ENCODE measurements at regions not wholly inside any gene's neighbourhood (a gene's known extent, or its start where the extent isn't known, plus 50 kb on each side); places are given as distances from the start of the nearest gene placed in this dataset.

DNA sequence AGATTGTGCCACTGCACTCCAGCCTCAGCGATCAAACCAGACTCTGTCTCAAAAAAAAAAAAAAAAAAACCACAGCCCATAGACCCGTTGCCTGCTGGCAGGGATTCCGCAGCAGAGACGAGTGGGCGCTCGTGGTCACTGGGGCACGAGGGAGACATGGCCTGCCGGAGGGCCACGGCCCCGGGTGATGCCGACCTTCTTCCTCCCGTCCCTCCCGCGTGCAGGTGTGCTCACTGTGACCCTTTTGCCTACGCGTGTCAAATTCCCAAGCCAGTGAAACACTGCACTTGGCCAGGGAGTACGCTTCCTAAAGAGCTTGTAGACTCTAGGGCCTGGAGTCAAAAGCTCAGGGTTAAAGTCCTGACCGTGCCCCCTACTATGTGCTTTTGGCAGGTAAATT, 397.6 kb upstream of the MYT1L start:
- H3K4me2 ChIP-seq (ENCODE audit: low read depth, low read length): no peak overlapping the region

More for the DNA sequence above, 397.6 kb upstream of the MYT1L start:
- WGBS, 2 experiments (ENCODE audit: extremely low coverage in 2 of 2, insufficient read length in 1 of 2): 84% methylated on average over 13 of the region's 18 CpGs; no CpG with 5 or more reads in 1 of the 2 experiments
- intact Hi-C loops (cut with micrococcal nuclease) (no loop called here), in situ Hi-C loops (cut with MboI; ENCODE audit: low sequenced_read_pairs) (no loop called here), dilution Hi-C loops (cut with HindIII; ENCODE audit: low sequenced_read_pairs, unreplicated experiment) (no loop called here)
- no peak overlapping the region for H4K5ac ChIP-seq (ENCODE audit: low read depth, low read length)
- H3K9ac ChIP-seq (ENCODE audit: low read depth, low read length): no peak overlapping the region
- no peak overlapping the region for H3K4ac ChIP-seq (ENCODE audit: low read depth, low read length)
- DNase-seq: no peak
- no peaks in the 10 kb centered on the region for H3K27me3 ChIP-seq (ENCODE audit: control insufficient read depth, insufficient read depth, low read length)
- no peak overlapping the region for H4K91ac ChIP-seq (ENCODE audit: insufficient read depth, low read depth, low read length)
- no peak overlapping the region for H3K18ac ChIP-seq (ENCODE audit: low read depth, low read length)
- ChIA-PET POLR2A (ENCODE audit: unreplicated experiment) (no interaction called here), CTCF (no interaction called here)
- TF ChIP-seq MAFK (IDR thresholded peaks at IDR 0.05; ENCODE audit: low read depth, low read length) (no peak), SMC3 (IDR thresholded peaks at IDR 0.05; ENCODE audit: low read depth, low read length) (no peak), CHD1 (IDR thresholded peaks at IDR 0.05; ENCODE audit: low read depth, low read length) (no peak)
- TF ChIP-seq, protein P1, sequence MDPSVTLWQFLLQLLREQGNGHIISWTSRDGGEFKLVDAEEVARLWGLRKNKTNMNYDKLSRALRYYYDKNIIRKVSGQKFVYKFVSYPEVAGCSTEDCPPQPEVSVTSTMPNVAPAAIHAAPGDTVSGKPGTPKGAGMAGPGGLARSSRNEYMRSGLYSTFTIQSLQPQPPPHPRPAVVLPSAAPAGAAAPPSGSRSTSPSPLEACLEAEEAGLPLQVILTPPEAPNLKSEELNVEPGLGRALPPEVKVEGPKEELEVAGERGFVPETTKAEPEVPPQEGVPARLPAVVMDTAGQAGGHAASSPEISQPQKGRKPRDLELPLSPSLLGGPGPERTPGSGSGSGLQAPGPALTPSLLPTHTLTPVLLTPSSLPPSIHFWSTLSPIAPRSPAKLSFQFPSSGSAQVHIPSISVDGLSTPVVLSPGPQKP (IDR thresholded peaks at IDR 0.05; ENCODE audit: borderline replicate concordance, low read depth, low read length): no peak
- H4K20me1 ChIP-seq (ENCODE audit: insufficient read depth, low read length): no peaks in the 10 kb centered on the region
- H3K79me1 ChIP-seq (ENCODE audit: low read depth in 1 of 2, low read length in 2 of 2): no peaks in the 10 kb centered on the region
- H3K4me1 ChIP-seq (ENCODE audit: control insufficient read depth, insufficient read depth, low read length): no peaks in the 10 kb centered on the region
- no peak overlapping the region for H3K14ac ChIP-seq (replicated peaks; ENCODE audit: low read depth, low read length)
- no peak overlapping the region for H2BK120ac ChIP-seq (ENCODE audit: low read depth, low read length)
- no peak overlapping the region for H4K8ac ChIP-seq (ENCODE audit: low read depth in 2 of 2, low read length in 2 of 2)
- H2BK5ac ChIP-seq (ENCODE audit: low read depth, low read length, poor library complexity, severe bottlenecking): no peak overlapping the region
- no peak overlapping the region for H3K23ac ChIP-seq (ENCODE audit: low read depth, low read length)
- no peak overlapping the region for H2BK15ac ChIP-seq (ENCODE audit: low read depth, low read length)
- no peak for ATAC-seq (ENCODE audit: low read depth)
- no peak overlapping the region for H3K4me3 ChIP-seq (ENCODE audit: insufficient read depth, low read depth, low read length)
- no peaks in the 10 kb centered on the region for H3K36me3 ChIP-seq (ENCODE audit: control insufficient read depth, insufficient read depth, low read length)
- no peak overlapping the region for H2AK9ac ChIP-seq (replicated peaks; ENCODE audit: low read depth, low read length, poor library complexity)
- no peak overlapping the region for H3K27ac ChIP-seq (ENCODE audit: insufficient read depth, low read length)
- no TSS peak for BruUV-seq (replicated peaks)
- H3K56ac ChIP-seq (ENCODE audit: extremely low read depth, insufficient read depth, low read length): no peak overlapping the region
- H2BK20ac ChIP-seq (ENCODE audit: low read depth, low read length): no peak overlapping the region
- H3K9me3 ChIP-seq (ENCODE audit: control insufficient read depth, insufficient read depth, low read length): peaks cover 59% of the 10 kb centered on the region
- no peaks in the 10 kb centered on the region for H3K9me1 ChIP-seq (ENCODE audit: insufficient read depth, low read length)
- no peak overlapping the region for H2AFZ ChIP-seq (replicated peaks; ENCODE audit: low read length, poor library complexity)
- no peak overlapping the region for H2AK5ac ChIP-seq (ENCODE audit: low read depth, low read length)
